Nephron progenitor cell (in vitro differentiated cells): ENCODE measurements at regions not wholly inside any gene's neighbourhood (a gene's known extent, or its start where the extent isn't known, plus 50 kb on each side); places are given as distances from the start of the nearest gene placed in this dataset.

Source experiments
- DNase-seq: peaks from one replicate; pipeline ENCODE4 v3.0.0; 2021
- H3K27ac Mint-ChIP-seq: 2 replicates; pipeline ENCODE4 v1.8.0; 2021; ENCODE audit warnings: mild to moderate bottlenecking, moderate library complexity, mixed read lengths
- H3K27me3 Mint-ChIP-seq: 2 replicates; pipeline ENCODE4 v1.8.0; 2021; ENCODE audit warnings: mild to moderate bottlenecking, low read depth, mixed read lengths; ENCODE audit not compliant: poor library complexity
- H3K36me3 Mint-ChIP-seq: 2 replicates; pipeline ENCODE4 v1.8.0; 2021; ENCODE audit warnings: low read depth, mixed read lengths
- H3K4me1 Mint-ChIP-seq: 2 replicates; pipeline ENCODE4 v1.8.0; 2021; ENCODE audit warnings: mixed read lengths
- H3K4me3 Mint-ChIP-seq: 2 replicates; pipeline ENCODE4 v1.8.0; 2021; ENCODE audit warnings: mild to moderate bottlenecking, moderate library complexity, mixed read lengths
- H3K9me3 Mint-ChIP-seq: 2 replicates; pipeline ENCODE4 v1.8.0; 2021; ENCODE audit warnings: mild to moderate bottlenecking, moderate library complexity, mixed read lengths
- CTCF ChIP-seq: fragments of 200-600 bp; sonication (generic); IDR thresholded peaks from 2 replicates; pipeline ENCODE4 v1.5.0; 2021; ENCODE audit warnings: antibody characterized with exemption

DNA sequence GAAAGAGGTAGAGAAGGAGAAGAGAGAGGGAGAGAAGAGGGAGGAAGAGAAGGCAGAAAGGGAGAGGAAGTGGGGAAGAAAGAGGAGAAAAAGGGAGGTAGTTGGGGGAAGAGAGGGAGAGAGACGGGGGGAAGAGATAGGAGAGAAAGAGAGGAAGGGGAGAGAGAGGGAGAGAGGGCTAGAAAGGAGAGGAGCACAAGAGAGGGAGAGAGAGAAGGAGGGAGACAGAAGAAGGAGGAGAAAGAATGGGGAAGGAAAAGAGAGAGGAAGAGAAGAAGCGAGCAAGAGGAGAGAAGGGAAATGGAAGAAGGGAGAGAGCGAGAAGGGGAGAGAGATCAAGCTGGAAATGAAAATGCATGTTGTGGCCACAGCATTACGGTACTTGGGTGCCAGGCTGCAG is 1368.4 kb upstream of the TMEM132C start:
- no peaks in the 10 kb centered on the region for H3K4me1 Mint-ChIP-seq
- no peaks in the 10 kb centered on the region for H3K36me3 Mint-ChIP-seq
- no peak overlapping the region for H3K4me3 Mint-ChIP-seq
- H3K9me3 Mint-ChIP-seq = no peaks in the 10 kb centered on the region
- H3K27ac Mint-ChIP-seq = no peak overlapping the region
- no peak for TF ChIP-seq CTCF
- peaks cover 14% of the 10 kb centered on the region for H3K27me3 Mint-ChIP-seq
- DNase-seq = no peak

GRCh38 chr12:126899926-126900792 is 1366.8 kb upstream of the TMEM132C start:
- no peak overlapping the region for H3K4me3 Mint-ChIP-seq
- H3K9me3 Mint-ChIP-seq = no peaks in the 10 kb centered on the region
- DNase-seq = no peak
- peaks cover 14% of the 10 kb centered on the region for H3K27me3 Mint-ChIP-seq
- no peak for TF ChIP-seq CTCF
- peak overlapping the region; percentile 37 for H3K27ac Mint-ChIP-seq
- H3K4me1 Mint-ChIP-seq = no peaks in the 10 kb centered on the region
- no peaks in the 10 kb centered on the region for H3K36me3 Mint-ChIP-seq

DNA sequence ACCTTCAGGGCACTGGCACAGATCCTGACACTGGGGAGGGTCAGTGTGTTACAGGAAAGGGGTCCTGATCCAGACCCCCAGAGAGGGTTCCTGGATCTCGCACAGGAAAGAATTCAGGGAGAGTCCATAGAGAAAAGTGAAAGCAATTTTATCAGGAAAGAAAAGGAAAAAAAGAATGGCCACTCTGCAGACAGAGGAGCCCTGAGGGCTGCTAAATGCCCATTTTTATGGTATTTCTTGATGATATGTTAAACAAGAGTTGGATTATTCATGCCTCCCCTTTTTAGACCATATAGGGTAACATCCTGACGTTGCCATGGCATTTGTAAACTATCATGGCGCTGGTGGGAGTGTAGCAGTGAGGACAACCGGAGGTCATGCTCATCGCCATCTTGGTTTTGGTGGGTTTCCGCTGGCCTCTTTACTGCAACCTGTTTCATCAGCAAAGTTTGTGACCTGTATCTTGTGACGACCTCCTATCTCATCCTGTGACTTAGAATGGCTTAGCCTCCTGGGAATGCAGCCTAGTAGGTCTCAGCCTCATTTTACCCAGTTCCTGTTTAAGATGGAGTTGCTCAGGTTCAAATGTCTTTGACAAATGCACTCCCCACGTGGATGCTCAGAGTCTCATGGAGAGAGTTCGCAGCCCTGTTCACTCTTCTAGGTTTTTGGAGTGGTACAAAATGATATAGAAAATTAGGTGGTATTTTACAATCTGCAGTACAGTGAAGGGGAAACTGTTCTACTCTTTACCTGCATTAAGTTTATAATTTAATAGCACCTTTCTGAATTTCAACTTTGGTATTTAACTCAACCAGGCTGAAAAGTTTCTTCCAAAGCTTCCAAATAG is 1363.7 kb upstream of the TMEM132C start:
- no peak for TF ChIP-seq CTCF
- no peak for DNase-seq
- no peaks in the 10 kb centered on the region for H3K9me3 Mint-ChIP-seq
- no peaks in the 10 kb centered on the region for H3K36me3 Mint-ChIP-seq
- H3K4me3 Mint-ChIP-seq = no peak overlapping the region
- H3K27me3 Mint-ChIP-seq = peaks cover 12% of the 10 kb centered on the region
- no peaks in the 10 kb centered on the region for H3K4me1 Mint-ChIP-seq
- H3K27ac Mint-ChIP-seq = no peak overlapping the region

GRCh38 chr12:126905752-126906151 is 1361.2 kb upstream of the TMEM132C start:
- Mint-ChIP-seq H3K27me3 (peaks cover 12% of the 10 kb centered on the region), H3K36me3 (no peaks in the 10 kb centered on the region), H3K27ac (peak overlapping the region; percentile 0), H3K4me3 (no peak overlapping the region), H3K9me3 (no peaks in the 10 kb centered on the region), H3K4me1 (no peaks in the 10 kb centered on the region)
- no peak for DNase-seq
- no peak for TF ChIP-seq CTCF

DNA sequence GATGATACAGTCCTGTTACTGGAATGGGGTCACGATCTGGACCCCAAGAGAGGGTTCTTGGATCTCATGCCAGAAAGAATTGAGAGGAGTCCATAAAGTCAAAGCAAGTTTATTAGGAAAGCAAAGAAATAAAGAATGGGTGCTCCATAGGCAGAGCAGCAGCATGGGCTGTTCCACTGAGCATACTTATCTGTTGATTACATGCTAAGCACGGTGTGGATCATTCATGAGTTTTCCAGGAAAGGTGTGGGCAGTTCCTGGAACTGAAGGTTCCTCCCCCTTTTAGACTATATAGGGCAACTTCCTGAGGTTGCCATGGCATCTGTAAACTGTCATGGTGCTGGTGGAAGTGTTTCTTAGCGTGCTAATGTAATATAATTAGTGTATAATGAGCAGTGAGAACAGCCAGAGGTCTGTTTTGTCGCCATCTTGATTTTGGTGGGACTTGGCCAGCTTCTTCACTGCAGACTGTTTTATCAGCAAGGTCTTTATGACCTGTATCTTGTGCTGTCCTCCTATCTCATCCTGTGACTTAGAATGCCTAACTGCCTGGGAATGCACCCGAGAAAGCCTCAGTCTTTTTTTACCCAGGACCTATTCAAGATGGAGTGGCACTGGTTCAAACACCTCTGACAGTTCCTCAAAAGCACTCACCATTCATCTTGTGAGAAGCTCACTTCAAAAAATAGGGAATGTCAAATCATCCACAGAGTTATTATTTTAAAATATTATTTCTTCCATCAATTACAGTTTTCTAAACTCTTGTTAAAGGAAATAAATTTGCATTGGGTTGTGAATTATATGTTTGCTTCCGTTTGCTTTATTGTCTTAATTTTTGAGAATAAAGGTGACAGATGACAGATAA is 1358.8 kb upstream of the TMEM132C start:
- no peaks in the 10 kb centered on the region for H3K9me3 Mint-ChIP-seq
- peaks cover 4% of the 10 kb centered on the region for H3K27me3 Mint-ChIP-seq
- H3K4me1 Mint-ChIP-seq = no peaks in the 10 kb centered on the region
- no peaks in the 10 kb centered on the region for H3K36me3 Mint-ChIP-seq
- no peak overlapping the region for H3K4me3 Mint-ChIP-seq
- no peak for TF ChIP-seq CTCF
- no peak overlapping the region for H3K27ac Mint-ChIP-seq
- DNase-seq = no peak
